Hippocampal formation (tissue), 2 donors: ENCODE measurements at regions not wholly inside any gene's neighbourhood (a gene's known extent, or its start where the extent isn't known, plus 50 kb on each side); places are given as distances from the start of the nearest gene placed in this dataset.
"Not testable (repeated sequence)": the region's sequence is repeated elsewhere in the genome, so short reads cannot be mapped to it uniquely, and the experiment has no call there.

Source experiments
- DNase-seq, 2 donors: peaks; one replicate each; lab custom pipeline; 2025; lab: John Stamatoyannopoulos, UW

GRCh38 chrX:34270434-34270833 lies 138.3 kb upstream of the FAM47A start:
- DNase-seq: peak in 1 of 2 donors; percentile 4

DNA sequence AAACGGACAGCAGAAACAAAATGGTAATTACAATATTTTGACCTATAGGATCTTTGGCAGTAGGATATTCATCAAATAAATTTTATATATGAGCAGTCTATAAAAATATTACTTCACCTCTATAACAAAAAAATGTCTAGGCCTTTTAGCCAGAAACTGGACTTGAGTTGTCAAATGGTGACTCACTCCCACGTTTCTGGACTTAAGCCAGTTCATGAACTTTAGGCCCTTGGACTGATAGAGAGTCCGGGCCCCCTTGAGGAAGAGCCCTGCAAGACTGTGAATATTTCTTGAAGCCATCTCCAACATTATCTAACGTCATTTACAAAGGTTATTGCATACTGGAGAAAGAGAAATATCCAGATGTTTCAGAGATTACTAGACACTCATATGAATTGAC lies 106.8 kb upstream of the FAM47A start:
- no peak for DNase-seq

GRCh38 chrX:34230156-34230555 lies 98.0 kb upstream of the FAM47A start:
- DNase-seq: not testable (repeated sequence)

- DNase-seq: no peak
Measured at GRCh38 chrX:34227804-34228203, 95.7 kb upstream of the FAM47A start.

DNA sequence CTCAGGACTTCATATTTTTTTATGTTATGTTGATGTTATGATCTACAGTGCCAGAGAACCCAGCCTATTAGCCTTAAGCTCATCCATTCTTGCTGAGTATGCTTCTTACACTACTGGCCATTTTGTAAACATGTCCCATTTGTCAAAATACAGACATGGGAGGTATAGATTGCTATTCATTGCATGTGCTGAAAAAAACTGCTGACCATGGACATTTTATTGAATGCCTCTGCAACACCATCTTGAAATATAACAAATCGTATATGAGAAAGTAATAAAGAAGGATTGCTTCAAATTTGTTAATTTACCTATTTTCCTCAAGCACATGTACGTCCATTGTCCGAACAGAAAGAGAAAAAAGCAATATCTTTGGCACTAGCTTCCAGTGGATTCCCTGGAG lies 91.5 kb upstream of the FAM47A start:
- DNase-seq: no peak

- DNase-seq: no peak
Measured at GRCh38 chrX:34218063-34218462, 85.9 kb upstream of the FAM47A start.

DNA sequence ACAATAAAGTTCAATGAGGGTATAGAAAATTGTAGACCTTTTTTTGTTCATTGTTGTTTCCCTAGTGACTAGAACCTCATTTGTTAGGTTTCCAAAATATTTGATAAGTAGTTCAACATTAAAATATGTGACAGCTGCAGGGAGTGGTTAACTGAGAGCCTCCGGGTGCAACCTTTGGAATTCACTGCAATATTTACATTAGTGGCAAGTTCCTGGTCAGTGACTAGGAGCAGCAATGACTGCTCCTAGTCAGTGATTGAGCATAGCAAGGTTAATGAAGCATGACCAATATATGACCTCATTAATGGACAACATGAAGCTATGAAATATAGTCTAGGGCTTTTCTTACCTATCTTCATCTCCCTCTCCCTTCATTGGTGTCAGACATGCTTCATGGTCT lies 65.8 kb upstream of the FAM47A start:
- DNase-seq: no peak
